D341Med (cell line): ENCODE measurements at regions not wholly inside any gene's neighbourhood (a gene's known extent, or its start where the extent isn't known, plus 50 kb on each side); places are given as distances from the start of the nearest gene placed in this dataset.

Experiments
- DNase-seq: peaks from one replicate; pipeline ENCODE4 v3.0.0; 2012; ENCODE audit warnings: low spot score

DNA sequence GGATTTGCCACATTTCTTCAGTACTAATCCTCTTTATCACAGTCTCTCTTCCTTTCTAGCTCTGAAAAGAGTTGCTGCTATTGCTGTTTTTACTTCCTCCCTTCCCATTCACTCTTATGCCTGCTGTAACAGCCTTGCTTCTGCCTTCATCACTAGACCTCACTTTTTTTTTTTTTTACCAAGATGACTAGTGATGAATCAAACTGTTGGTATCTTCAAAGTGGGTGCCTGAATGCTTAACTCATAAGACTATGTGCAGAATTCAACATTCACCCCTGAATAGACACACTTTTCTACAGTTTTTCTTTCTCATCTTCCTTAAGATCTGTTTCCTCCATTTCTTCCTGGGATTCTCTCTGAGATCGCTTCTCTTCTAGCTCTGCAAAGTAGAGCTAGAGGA is 217.2 kb upstream of the HTR2A start:
- no peak for DNase-seq

DNA sequence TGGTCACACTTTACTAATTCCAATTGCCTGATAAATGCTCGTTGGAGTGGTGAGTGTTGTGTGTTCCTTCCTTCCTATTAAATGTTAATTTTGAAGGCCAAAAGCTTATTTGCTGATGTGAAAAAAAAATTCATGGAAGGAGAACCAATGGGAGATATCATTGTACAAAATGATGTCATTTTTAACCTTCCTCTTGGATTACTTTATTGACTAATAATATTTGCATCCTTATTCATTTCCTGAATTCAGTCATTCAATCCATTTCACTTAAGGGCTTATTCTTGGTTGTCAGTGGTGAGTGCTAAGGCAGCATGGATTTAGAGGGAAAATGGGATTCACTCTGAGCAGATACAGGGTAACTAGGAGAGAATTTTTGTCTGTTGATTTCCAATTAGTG is 216.0 kb upstream of the HTR2A start:
- DNase-seq = no peak

DNA sequence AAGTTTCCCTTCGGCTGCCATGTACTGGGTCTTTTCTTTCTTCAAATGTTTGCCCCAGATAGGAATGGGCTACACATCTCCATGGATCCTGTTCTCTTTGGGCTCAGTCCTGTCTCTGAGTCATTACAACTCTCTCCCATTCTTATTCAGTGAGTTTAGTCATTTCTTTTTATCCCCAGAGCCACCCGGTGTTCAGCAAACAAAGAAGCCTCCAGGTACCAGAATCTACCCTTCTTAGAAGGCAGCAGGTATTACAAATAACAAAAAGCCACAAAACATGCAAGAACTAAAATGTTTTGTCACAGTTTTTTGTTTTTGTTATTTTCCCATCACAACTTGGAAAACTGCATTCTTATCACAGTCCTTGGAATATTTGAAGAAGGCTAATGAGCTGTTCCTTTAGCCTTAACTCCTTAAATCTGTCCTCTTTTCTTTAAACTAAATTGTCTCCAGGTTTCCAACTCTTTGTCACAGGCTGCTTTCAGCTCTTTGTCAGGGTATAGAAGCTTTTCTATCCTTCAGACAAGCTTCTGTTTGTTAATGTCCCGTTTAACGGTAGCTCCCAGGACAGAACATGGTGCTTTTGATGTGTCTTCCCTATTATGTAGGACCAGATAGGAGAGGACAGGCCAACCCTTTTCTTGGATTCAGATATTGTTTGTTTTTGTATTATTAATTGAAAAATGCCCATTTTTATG is 215.5 kb upstream of the HTR2A start:
- DNase-seq = no peak

DNA sequence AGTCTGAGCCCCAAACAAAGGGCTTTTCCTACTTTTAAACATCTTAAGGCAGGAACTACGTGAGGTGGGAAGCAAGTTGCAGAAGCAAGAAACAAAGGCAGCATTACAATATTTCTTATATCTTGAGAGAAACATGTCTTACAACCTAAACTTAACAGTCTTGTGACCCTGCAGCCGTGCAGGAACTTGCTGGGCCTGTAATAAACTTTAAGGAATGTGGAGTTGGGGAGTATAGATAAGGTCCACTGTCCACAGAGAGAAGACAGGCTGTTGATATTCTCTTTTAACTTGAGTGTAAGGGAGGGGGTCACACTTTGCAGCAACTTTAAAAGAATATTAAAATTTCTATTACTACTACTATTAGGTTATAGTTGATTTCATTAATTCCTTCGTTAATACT is 214.6 kb upstream of the HTR2A start:
- DNase-seq = no peak

DNA sequence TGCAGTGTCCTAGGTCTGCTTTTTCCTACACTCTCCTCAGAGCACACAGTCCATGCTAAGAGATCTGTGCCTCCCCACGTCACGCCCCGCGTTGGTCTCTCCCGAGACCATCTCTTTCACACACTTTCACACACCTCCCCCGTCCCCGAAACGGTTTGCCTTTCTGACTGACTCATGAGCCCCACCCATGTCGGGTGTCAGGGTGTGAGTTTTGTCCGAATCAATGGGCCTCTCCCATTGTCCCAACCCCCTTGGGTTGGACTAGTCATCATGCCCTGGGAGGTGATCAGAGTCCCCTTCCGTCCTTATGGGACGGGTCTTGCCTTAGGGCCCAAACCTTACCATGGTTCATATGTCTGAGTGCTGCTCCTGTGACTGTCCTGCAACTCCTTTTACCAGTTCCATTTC is 214.0 kb upstream of the HTR2A start:
- no peak for DNase-seq

DNA sequence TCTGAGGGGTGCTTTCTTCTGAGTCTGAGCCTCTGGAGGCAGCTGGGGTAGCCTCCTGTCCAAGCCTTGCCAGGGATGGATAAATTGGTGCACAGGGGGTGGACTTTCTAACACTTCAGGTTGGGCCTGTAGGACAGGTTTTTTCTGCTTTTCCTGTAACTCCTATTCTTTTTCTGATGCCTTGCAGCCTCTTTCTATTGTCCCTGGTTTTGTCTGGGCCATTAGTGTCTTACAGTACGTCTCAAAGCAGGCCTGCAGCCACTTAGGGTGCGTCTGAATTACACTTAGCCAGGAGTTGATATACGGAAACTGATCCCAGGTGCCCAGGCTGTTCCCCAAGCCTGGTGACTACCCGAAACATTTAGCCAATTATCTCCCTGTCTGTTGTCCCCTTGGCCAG is 213.3 kb upstream of the HTR2A start:
- no peak for DNase-seq

DNA sequence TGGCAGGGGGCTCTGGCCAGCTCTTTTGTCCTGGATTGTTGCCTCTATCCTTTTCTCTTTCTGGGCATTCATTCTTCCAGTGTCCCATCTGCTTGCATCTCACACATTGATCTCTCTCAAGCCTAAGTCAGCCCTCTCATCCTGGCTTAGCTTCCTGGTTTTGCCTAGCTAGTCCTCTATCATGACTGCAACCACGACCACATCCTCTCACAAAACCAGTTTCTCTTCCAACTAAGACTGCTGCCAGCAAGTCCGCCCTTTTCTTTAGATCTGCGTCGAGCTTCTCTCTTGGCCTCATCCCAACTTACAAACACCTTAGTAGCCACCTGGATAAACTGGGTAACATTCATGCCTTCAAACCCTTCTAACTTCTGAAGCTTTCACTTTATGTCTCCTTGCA is 212.2 kb upstream of the HTR2A start:
- no peak for DNase-seq

DNA sequence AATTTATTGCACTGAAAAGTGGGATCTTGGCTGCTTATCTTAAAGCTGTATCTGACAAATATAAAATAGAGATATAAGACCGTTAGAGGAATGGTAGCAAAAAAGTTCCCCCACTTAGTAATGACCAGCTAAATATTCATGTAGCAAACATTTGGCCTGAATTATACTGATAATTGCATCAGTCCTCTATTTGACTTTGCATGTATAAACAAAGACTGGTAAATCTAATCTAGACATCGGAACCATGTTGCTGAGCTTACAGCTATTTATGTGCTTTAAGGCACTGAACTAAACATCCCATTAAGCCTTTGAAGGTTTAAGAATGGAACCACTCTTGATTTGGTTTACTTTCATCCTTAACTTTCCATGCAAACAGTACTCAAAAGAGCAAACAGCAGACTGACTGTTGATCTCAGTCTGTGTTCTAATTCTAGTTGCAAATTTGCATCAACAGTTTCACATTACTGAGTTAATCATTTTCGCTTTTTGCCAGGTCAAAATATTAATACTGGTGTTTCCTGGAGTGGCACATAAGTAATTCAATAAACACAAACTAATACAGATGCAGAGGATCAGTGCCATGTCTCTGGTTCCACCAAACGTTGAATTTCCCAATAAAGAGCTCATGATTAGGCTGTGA is 203.5 kb upstream of the HTR2A start:
- no peak for DNase-seq

DNA sequence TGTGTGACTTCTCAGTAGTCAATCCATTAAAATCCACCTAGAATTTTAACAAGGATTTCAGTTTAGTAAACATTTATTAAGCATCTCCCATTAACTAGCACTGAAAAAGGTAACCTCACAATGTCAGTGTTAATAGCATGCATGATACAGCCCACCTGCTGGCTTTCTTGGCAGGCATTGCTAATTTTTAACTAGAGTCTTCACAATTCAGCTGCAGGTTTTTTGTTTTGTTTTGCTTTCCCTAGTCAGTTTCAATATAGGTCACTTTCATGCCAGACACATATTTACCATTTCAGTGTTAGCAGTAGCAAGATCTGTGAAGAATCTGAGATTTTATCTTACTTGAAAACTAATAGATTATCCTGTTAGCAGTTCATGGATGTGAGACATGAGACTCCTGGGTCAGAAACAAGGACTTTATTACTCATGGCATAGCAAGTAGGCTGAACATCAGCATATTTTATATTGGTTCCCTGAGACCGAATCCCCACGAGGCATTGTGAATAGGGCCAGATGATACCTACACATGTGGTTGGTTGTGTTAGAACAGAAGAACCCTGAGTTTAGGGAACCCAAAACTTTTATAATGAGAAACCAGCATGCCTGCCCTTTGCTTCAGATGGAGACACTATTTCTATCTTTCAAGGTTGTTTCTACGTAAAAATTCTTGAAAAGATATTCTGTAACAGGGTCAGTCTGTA is 198.0 kb upstream of the HTR2A start:
- DNase-seq = no peak

DNA sequence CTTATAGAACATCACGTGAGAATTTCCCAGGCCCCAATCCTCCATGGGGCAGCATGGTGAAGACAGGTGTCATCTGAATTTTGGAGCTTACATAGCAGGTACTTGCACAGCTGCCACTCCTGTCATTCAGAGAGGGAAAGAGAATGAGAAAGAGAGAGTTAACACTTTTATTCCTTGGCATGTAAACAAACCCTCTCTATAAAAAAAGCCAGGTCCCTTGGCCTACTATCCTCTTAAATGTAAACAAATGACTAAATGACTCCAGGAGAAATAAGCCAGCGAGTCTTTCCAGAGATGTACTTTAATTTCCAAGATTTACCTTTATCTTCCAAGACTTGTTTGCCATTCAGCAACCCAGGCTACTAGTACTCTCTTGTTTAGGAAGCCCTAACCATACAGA is 195.3 kb upstream of the HTR2A start:
- no peak for DNase-seq

DNA sequence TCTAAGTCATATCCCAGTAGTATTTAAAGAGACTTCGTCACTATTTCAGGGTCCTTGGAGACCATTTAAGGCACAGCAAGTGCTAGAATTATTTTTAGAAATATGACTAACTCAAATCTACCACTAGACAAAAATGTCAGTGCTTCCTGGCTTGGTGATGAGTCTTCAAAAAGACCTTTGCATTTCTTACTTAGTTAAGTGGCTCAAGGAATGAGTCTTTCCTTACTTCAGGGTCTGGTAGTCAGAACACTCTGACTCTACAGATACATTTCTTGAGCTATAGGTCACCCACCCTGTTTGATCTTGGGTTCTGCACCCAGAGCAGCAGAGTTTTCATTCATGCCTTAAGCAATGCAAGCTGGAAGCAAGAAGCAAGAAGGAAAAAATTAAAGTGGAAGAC is 191.0 kb upstream of the HTR2A start:
- no peak for DNase-seq

DNA sequence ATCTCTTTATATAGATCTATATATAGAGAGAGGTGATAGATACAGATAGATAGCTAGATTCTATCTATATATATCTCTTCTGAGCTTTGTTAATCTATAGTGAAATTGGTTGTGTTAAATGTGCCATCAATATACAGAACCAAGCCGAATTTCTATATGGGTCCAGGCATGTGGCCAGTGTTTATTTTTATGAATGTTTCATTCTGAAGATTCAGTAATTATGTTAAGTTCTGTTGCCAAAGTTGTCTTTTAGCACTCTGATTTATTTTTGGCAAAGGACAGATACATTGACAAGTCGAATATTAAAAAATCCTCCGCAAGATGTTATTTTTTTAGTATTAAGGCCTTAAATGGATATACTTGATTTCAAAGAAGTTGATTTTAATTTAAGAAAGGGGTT is 190.4 kb upstream of the HTR2A start:
- DNase-seq = no peak

DNA sequence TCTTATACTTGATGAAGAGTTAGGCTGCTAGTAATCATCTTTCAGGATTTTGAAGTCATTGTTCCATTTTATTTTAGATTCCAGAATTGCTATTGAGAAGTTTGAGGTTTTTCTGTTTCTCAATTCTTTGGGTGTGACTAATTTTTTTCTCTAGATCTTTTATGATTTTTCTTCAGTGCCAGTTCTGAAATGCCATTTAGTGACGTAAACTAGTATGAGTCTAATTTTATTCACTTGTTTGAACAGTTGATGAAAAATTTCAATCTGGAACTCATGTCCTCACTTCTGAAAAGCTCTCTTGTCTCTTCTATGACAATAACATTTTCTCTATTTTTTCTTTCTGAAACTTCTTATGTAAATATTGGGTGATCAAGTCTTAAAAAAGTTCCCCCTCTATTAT is 188.5 kb upstream of the HTR2A start:
- DNase-seq = no peak

DNA sequence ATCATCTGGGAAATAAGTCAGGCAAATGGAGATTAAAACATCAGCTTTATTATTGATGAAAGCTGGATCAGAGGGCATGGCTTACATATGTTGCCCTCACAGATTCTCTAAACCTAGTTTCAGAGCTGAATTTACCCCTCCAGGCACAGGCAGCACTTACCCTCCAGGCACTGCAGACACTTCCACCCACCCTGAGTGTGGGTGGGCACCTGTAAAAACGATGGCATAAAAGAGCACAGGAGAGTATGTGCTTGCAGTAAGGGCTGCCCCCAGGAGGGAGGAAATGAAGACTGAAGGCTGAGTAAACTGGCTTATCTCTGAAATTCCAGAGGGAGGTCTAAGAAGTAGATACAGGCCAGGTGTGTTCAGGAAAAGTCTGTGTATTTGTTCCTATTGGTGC is 185.0 kb upstream of the HTR2A start:
- DNase-seq = no peak

DNA sequence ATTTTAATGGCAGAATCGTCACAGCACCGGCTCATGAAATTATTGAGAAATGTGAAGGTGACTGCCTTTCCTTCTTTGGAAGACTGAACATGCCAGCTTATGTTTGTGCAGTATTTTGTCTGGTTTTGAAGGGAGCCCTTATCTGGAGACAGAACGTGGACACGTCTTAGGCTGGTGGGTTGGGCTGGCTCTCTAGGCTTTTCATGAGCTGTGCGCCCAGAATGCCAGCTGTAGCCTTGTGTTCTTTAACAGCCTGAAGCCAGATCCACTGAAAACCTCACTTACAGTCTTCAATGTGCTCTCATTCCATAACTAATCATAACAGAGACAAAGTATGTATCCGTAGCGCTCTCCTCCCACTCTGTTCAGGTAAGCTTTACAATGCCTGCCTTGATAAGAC is 184.4 kb upstream of the HTR2A start:
- no peak for DNase-seq

DNA sequence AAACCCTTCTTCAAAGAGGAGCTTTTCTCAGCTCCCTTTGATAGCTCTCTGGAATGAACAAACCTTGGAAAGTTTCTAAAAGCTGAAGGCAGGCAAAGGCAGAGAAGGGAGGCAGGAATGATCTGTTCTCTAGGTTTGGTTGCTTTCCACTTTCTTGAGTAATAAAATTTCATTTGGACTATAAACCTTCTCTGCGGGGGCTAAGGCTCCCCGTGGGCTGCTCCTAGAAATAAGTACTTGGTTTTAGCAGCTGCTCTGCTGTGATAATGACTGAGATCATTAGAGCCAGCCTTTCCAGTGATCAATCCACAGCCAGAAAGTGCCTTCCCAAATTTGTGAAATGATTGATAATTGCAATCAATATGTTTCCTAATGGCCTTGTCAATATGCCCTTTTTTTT is 183.8 kb upstream of the HTR2A start:
- no peak for DNase-seq

DNA sequence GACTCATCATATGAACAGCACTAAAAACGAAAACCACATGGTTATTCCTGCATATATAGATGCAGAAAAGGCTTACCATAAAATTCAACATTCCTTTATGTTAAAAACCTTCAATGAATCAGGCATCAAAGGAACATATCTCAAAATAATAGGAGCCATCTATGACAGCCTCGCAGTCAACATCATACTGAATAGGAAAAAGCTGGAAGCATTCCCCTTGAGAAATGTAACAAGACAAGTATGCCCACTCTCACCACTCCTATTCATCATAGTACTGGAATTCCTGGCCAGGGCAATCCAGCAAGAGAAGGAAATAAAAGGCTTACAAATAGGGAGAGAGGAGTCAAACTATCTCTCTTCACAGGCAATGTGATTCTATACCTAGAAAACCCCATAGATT is 179.6 kb upstream of the HTR2A start:
- DNase-seq = no peak

DNA sequence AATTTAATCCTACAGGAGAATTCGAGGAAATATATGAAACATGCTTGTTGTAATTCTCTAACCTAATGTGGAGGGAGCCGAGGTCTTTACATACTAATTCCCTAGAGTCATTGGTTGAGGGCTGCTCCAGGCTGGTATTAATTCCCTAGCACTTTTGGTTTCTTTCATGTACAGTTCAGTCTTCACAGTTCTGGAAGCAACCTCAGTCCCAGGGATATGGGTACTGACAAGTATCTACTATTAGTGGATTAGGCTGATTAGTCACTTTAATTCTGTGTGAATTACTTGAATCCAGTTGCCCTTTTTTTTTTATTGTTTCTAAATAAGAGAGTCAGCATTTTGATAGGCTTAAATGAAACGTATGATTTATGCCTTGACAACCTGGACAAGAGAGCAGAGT is 172.3 kb upstream of the HTR2A start:
- DNase-seq = no peak

DNA sequence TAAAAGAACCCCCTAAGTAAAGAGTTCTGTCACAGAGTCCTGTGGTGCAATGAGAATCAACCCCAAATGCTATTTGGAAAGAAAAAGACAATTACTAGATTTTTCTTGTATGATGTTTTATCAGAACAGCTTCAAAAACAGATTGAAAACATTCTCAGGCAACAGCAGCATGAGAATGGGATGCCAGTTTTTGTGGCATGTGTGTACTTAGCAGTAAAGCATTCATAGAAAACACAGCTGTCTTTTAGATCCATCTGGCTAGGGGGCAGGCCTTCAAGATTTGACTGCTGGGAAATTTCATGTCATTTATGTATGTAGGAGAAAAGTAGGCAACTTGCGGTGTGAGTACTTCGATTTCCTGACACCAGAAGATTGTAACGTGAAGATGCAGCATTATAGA is 170.5 kb upstream of the HTR2A start:
- DNase-seq = no peak

DNA sequence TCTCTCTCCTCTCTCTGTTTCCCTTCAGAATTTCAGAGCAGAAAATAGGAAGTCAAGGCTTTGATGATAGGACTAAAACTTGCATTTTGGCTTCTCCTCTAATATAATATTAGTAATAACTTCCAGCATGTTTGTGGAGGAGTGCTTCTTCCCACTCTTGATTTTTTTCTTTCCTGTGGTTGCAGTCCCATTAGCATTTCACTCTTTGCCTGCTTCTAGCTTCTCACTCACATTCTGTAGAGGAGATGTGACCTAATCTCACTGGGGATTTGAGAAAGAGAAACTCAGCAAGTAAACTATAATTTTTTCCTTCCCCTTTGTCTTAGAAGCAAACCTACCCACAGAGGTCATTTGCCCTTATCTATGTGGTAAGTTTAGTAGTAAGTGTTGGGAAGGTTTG is 169.4 kb upstream of the HTR2A start:
- no peak for DNase-seq

DNA sequence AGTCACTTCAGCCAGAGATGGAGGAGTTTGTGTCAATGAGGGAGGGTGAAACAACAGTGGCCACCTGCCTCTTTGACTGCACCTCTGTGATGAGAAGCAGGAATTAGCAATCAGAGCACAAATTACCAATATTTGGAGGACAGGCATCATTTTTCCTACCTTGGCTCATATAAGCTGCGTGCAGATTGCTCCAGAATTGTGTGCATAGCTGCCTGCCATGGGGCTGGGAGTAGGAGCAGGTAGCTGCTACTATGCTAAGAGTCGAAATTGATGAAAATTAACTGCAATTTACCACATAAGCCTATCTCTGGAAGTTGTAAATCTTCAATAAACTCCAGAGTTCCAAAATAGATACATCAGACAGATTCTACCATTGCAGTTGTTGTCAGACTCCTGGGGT is 167.5 kb upstream of the HTR2A start:
- DNase-seq = no peak

DNA sequence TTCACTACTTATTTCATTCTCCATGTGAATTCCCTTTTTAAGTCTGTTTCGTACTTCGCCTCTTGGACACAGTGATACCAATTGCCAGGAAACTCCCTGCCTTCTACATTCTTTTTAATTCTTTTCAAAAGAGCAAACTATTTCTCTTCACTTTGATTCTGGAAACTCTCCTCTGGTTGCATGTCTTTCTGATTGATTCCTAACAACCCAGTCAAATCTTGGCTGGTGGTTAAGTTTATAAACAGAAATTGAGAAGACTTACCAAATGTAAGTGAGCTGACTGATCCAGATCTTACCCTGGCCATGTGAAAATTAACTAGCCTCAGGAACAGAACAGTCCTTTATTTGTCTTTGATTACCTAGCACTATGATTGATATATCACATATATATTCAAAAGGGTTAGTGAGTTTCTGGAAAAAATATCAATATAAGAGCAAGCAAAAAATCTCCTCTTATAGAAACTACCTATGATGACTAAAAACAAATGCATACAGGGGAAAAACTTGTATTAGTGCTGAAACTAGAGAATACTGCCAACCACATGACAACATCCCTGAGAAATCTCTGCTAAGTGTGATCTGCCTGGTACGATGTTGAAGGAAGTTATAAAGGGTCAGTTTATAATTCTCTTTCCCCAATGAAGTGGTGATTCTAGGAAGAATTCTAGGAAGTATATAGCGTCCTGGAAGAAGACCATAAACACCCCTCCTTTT is 152.6 kb upstream of the HTR2A start:
- no peak for DNase-seq

DNA sequence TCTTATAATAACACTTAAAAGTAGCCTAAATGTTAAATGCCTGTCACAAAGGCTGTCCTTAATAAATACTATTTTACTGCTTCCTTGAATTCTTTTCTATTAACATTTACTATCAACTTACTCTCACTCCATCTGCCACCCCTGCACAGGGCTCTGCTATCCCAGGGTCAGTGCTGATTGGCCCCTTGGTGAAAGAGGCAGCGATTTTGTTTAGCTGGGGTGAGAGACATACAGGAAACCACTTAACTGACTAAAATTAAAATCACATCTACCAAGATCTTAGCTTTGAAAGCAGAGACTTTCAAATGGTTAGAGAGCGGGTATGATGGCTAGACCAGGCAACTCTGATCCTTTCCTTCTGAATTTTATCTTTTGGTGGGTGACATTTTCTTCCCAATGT is 149.9 kb upstream of the HTR2A start:
- no peak for DNase-seq
